UCSD-AML1 (cell line): ENCODE measurements at regions not wholly inside any gene's neighbourhood (a gene's known extent, or its start where the extent isn't known, plus 50 kb on each side); places are given as distances from the start of the nearest gene placed in this dataset.

Source experiments
- DNase-seq: peaks from one replicate; lab custom pipeline; 2025; ENCODE audit not compliant: unreplicated experiment; lab: John Stamatoyannopoulos, UW

DNA sequence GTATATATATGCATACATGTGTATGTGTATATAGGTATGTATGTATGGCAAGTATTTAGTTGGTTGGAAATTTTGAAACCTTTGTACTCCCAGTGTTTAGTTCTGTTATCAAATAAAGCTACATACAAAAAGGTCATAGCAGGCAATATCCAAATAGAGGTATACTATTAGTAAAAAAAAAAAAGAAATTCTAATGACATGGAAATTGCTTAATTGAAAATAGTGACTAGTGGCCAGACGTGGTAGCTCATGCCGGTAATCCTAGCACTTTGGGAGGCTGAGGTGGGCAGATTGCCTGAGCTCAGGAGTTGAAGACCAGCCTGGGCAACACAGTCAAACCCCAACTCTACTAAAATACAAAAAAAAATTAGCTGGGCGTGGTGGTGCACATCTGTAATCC is 351.6 kb upstream of the NR5A2 start:
- DNase-seq, result no peak

DNA sequence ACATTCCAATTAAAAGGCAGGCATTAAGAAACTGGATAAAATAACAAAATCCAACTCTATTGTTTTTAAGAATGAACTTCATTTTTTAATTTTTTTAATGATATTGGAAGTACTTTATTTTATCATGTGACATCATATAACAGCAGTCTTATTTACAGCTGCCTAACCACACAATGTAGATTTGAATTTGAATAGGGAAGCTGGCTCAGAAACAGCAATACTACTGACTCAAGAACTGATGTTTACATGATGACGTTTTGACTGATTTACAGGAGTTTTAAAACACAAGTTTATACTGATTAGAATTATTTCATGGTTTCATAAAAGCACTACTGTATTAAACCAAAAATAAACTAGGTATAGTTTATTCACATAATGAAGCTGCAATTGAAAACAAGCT is 348.7 kb upstream of the NR5A2 start:
- no peak for DNase-seq

DNA sequence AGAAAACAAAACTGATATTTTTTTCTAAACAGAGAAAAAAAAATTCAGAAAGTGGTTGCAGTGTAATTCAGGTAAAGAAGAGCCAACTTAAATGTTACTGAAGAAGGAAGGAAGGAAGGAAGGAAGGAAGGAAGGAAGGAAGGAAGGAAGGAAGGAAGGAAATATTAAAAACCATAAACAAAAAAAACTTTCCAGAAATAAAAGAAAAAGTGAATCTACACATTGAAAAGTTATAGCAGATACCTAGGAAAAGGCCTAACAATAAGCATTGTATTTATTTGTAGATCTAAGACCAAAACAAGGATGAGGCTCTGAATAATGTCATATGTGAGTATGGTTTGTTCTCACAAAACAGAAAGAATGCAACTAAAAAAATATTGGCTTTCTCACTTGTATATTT is 345.4 kb upstream of the NR5A2 start:
- no peak for DNase-seq

DNA sequence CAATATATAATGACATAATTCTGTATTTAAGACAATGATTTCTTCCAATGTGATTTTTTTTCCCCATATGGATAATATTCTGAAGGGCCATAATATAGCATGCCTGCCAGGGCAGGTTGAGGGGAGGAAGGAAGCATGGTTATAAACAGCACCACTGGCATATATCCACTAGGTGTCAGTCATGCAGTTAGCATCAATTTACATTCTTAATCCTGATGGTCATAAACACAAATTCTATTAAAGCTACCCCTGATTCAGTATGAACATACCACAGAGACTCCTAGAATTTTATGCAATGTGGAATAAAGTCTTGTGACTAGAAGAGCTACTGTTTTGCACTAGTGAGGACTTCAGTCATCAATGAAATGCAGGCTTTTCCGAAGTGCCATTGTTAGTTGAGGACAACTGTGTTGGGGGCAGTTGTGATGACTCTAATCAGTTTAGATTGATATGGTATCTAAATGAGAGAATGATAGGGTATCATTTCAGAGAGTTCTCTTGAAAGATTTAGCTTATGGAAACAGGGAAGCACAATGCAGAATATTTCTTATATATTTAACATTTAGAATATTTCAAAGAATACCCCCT is 342.7 kb upstream of the NR5A2 start:
- peak; percentile 16 for DNase-seq

DNA sequence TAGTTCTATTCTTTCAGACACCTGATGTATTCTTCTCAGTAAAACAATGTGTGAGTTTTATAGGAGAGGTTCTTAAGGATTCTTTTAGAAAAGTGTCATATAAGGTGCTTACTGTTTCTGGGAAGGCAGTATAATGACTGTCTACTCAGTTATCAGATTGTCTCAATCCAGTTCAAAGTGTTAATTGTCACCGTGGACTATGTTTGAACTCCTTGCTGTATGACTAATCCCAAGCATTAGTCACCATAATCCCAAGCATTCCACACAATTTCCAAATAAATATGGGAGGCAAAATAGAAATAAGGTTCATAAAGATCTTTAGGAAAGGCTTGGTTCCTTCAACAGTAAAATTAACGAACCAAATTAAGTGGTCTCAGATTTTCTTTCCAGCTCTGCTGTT is 342.1 kb upstream of the NR5A2 start:
- DNase-seq, result no peak

DNA sequence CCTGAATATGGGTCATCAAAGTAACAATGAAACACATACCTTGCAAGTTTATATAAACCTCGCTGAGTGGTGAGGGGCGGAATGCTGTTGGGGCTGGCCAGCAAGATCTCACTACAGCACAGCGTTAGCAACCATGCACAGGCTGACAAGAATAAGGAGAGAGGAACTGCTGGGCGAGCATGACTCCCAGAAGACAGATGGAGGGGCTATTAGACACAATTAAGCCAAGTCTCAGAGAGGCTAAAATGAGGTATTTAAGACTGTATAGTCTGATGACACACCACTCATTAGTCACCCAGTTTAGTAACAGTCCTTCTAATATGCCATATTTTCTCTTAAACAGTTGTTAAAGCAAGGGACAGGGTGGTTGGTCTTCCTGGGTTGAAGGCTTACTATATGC is 340.2 kb upstream of the NR5A2 start:
- DNase-seq, result peak; percentile 11

DNA sequence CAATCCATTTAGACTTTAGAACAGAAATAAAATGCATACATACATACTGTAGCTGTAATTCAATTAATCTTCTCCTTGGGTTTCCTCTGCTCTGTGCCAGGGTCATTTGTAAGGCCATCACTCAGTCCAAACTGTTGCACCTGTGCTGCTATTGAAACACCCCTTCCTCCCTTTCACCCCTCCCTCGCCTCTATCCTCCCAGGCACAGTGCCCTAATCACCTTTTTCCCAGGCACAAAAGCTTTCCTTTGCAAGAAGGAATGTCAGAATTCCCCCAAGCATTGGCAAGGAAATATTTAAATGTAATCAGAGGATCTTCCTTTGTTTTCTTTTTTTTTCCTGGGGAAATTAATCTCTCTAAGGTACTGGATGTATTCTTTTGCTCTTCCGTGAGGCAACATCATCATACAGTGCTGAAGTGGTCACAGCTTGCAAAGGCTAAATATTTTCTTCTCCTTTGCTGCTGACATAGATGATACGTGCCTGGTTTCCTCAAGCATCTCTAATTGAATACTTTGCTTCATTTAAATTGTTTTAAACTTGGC is 339.3 kb upstream of the NR5A2 start:
- no peak for DNase-seq

DNA sequence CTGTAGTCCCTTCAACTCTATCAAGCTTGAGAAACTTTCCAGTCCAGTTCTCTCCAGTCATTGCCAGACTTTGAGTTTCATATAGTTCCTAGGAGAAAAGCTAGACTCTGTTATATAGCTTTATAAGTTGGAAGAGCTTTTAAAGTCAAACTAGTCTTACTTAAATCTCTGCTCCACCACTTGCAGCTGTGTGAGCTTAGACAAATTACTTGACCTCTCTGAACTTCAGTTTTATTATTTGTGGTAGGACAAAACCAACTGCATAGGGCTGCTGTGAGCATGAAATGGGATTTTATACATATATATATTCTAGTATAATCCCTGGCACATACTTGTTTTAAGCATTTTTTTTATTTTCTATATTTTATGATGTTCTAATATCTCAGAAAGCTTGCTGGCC is 338.7 kb upstream of the NR5A2 start:
- DNase-seq, result no peak

DNA sequence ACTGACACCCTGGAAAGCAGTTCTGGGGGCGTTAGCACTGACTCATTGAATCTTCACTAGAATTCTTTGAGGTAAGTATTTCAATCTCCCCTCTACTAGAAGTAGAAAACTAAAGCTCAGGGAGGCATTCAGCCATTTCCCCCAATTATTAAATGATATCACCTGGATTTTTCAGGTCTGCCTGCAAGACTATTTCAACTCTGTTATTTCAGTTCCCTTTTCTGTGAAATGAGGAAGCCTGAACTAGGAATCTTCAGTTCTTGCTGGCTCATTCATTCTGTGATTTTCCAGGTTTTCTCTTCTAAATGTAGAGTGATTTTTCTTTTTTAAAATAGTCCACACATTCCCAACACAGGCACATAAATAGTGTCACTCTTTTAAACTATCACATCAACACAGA is 337.0 kb upstream of the NR5A2 start:
- no peak for DNase-seq

DNA sequence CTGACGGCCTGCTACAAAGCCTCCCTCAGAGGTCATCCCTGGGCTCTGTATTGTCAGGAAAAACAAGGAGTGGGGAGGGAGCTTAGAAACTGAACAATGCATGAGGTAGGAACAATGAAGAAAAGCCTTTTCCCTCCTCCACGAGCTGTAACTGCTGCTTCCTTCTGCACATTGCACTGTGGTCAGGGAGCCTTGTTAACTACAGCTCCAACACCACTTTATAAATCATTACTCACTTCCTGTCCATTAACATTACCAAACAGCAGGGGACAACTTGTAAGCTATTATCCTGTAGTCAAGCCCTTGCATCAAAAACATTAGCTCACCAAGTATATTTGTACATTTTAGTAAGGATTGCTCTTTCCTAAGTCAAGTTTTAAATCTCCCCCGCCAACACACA is 336.0 kb upstream of the NR5A2 start:
- DNase-seq, result peak; percentile 35

DNA sequence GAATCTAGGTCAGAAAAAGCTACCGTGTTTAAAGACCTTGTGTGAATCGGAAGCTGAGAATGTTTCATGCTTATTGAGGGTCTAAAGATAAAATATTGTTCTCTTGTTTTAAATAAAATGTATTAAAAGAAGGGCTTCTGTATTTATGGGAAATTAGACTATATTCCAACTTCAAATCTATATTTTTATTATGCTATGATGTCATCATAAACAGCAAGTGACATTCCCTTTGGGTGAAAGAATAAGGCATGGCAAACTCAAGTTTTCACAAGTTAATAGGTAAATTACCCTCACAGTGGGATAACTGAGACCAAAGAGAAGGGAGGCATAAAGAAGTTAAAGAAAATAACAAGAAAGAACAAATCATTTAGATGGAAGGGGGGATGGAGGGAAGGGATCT is 333.8 kb upstream of the NR5A2 start:
- DNase-seq, result no peak

DNA sequence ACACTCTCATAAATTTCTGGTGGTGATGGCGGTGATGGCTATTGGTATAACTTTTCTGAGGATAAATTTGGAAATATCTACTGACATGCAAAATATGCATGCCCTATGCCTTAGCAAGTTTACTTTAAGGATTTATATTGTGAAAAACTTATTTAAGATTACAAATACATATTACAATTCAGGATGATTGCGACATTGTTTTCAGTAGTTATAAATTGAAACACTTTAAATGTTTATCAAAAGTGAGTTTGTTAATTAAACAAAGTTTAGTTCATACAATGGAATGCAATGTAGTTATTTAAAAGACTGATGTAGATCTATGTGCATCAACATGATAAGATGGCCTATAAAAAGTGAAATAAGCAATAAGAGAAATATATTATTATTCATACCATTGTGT is 331.3 kb upstream of the NR5A2 start:
- no peak for DNase-seq

DNA sequence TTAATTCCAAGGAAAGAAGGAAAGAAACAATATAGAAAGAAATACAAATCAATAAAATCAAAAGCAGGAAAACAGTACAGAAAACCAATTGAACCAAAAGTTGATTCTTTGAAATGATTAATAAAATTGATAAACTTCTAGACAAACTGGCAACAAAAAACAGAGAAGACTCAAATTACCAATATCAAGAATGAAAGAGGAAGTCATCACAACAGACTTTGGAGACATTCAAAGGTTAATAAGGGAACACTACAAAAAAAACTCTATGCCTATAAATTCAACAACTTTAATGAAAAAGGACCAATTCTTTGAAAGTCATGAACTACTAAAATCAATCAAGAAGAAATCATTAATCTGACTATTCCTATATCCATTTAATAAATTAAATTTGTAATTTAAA is 329.3 kb upstream of the NR5A2 start:
- DNase-seq, result no peak

DNA sequence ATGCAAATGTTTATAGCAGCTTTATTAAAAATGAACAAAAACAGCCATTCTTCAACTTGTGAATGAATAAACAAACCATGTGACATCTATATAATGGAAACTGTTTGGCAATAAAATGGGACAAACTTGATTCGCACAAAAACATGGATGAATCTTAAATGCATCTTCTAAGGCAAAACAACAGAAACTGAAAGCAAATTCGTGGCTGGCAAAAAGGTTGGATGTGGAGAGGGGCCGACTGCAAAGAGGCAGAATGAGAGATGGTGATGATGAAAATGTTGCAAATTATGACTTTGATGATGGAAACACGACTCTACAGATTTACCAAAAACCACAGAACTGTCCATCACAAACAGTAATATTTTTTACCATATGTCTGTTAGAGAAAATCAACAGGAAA is 327.0 kb upstream of the NR5A2 start:
- DNase-seq, result no peak

DNA sequence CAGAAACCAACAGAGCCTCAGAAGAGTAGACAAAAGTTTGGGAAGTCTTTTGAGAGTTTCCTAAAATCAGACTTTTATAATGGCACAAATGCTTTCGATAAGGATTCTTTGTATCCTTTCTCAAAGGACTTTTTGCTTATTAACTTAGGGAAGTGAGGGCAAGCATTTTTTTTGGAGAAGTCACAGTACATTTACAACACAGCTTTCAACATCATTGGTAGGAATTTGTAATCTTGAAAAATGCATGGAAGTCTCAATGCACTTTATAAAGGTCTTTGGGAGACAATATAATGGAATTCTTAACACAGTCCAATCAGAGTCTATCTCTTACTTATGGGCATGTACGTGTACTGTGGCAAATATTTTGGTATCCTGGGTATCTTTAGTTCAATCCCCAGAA is 325.8 kb upstream of the NR5A2 start:
- DNase-seq, result no peak

DNA sequence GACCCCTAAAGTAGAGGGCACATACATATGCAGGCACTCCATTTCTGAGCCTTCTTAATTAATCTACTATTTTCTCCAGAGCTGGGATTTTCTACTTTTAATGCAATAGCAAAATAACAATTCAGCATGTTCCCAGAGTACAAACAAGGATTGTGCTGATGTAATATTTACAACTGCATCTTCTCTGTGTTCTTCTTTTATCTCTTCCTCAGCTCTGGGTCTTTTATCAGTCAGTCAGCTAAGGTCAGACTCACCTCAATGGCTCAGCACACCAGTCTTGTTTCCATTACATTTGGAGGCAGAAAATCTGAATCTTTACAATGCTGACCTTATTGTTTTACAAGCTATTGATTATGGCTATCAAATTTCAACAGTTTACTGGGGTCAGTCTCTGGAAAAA is 323.3 kb upstream of the NR5A2 start:
- DNase-seq, result no peak

DNA sequence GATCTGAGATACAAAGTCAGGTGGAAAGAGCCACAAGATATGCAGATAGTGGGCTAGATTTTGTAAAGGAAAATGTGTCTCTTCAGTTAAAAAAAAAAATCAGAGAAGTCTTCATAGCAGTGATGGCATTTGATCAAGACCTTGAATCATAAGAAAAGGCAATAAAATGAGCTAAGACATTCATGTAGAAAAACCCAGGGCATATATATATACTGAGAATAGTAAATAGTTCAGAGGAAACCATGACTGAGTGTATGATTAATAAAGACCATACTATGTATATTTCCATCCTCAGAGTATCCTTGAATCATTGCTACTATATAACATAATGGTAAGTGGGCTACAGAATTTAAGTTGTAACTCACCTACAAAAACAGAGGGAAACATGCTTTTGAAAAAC is 321.7 kb upstream of the NR5A2 start:
- no peak for DNase-seq

DNA sequence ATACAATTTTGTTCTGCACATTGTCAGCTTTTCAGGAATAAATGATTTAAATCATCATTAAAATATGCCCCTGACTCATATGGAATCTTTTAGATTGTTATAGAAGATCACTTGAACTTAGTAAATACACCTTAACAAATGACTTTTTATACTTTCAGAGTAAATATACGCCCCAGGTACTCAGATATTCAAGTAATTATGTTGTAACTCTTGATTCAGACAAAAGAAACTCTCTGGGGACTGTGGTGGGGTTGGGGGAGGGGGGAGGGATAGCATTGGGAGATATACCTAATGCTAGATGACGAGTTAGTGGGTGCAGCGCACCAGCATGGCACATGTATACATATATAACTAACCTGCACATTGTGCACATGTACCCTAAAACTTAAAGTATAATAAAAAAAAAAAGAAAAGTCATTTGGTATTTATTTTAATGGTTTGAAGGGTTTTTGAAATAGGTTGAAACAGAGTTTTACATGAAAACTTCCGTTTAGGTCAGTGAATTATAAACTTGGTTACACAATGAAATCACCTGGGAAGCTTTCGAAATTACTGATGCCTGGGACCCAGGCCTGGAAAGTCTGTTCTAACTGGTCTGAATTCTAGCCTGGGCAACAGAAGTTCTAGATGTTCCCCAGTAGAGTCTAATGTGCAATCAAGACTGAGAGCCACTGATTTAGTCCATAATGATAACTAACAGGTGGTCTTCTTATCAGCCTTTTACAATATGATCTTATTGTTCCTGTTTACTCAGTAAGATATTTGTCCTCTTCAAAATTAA is 320.5 kb upstream of the NR5A2 start:
- DNase-seq, result no peak

DNA sequence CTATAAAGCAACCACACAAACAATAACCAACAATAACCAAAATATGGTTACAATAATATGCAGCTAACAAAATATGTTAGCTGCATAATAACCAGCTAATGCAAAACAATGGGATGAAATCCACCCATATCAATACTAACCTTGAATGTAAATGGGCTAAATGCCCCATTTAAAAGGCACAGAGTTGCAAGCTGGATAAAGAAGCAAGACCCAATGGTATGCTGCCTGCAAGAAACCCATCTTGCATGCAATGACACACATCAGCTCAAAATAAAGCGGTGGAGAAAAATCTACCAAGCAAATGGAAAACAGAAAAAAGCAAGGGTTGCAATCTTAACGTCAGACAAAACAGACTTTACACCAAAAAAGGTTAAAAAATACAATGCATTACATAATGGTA is 316.5 kb upstream of the NR5A2 start:
- no peak for DNase-seq

DNA sequence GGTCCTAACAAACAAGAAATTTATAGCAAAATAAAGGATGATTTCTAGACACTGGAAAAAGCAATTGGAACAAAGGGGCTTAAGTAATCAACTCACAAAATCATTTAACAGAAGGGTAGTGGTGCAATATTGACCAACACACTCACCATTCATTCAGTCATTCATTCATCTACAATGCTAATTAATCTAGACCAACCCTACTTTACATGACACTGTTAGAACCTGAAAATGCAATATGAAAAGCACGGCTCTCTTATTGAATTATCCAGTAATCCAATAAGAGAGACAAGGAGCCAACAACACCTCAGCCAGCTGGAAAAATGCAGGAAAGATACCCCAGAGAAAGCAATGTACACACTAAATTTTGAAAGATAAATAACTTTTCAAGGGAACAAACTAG is 310.8 kb upstream of the NR5A2 start:
- DNase-seq, result no peak

DNA sequence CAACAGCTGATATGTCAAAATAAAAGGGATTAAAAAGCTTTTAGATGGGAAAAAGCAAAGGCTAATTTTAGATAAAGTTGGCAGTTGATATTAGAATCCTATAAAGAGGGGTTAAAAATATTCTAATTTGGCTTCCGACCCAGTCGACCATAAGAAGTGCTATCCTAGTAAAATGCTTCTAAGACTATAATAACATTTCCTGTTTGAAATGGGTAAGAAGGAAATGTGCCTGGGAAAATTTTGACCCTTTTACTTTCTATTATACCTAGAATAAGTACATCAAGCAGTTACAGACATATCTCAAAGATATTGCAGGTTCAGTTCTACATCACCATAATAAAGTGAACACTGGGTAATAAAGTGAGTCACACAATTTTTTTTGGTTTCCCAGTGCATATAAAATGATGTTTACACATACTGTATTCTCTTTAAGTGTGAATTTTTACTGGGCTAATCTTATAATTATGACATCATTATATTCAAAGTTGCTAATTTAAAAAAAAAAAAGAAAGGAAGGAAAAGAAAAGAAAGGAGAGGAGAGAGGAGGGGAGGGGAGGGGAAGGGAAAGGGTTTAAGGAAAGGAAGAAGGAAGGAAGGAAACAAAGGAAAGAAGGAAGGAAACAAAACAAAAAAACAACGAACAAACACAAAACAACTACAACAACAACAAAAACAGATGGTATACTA is 308.2 kb upstream of the NR5A2 start:
- no peak for DNase-seq

DNA sequence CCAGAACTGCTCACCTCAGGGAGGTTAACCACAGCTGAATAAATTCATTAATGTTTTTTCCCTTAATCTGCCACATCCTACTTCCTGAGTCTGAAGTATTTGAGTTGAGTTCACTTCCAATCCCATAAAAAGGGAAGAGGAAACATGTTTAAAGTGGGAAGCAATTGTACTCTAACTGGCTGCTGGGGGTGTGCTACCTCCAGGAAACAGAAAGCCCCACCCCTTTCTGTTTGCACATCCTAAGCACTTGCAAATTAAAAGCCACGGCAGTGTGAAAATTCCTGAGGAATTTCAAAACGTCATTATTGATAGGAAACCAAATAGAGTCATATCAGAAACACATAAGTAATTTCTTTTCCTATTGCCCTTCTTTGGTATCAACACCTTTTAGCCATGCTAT is 307.0 kb upstream of the NR5A2 start:
- no peak for DNase-seq
